NCI-H1105 (cell line): ENCODE measurements at regions not wholly inside any gene's neighbourhood (a gene's known extent, or its start where the extent isn't known, plus 50 kb on each side); places are given as distances from the start of the nearest gene placed in this dataset.

Source experiments
- DNase-seq: peaks from one replicate; lab custom pipeline; 2025; lab: John Stamatoyannopoulos, UW

DNA sequence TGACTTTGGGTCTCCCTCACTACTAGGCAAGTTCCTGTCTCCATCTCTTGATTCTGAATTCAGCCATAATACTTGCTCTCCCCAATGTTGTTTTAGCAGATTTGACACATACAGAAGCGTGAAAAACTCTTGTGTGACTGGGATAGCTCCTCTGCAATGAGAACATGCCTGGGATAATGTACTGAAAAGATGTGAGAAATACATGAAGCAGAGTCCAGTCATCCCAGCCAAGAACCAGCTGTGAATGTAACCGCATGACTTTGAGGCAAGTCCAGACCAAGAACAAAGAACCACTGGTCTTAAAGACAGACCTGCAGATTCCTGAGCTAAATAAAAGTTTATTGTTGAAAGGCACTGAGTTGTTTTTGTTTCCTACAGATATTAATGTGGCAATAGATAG lies 135.0 kb downstream of the NMUR2 start:
- no peak for DNase-seq

DNA sequence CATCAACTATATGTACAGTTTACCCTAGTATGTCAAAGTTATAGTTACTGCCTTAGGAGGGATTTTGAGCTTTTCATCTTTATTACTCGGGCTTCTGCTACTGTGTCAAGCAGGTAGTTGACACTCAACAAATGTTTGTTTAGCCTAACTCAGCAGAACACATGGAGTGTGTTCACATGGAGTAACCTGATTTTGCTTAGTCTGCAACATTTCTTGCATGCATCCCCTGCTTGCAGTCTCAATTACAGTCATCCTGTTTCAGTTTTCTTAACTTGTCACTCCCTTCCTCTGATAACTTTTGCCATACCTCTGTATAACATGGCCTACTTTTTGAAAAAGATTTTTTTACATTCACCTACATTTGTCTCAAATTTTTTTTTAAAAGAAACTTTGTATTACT lies 135.5 kb downstream of the NMUR2 start:
- no peak for DNase-seq

DNA sequence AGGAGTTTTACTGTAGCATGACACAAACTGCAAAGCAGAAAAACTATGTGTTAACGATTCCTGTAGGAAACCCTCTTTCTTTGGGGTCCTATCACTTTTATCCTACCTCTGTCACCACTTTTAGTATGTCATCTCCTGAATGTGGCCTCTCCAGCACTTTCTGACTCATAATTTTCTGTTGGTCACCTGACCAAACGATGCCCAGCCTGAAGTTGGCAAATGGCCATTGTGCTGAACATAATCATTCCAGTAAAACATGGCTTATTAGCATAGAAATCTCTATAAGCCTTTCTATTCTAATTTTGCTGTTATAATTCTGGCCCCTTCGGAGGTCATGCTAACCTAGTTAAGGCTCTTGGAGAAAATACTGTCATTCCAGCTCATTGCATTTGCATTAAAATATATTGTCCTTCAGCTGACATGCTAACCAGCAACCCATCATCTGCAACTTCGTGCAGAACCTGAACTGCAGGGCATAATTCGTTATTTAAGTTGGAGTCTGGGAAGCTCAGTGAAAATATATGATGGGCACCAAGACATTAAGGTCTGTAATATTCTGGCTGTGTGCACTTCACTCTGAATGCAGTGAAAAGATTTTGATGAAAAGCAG lies 140.3 kb downstream of the NMUR2 start:
- no peak for DNase-seq

DNA sequence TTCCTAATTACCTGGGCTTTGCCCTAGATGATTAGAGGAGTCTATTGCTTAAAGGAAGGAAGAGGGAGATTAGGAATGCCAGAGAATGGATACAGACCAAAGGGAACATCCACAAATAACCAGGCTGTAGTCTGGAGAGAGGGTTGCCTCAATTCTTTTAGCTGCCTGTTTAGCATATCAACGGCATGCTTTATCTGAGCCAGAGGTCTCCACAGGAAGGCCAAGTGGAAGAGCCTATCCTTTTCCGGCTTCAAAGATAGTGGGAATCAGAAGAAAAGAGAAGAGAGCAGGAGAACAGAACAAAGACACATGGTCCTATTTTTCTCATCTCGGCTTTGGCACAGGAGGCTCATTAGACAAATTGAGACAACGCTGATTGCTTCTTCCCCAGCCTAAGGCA lies 142.4 kb downstream of the NMUR2 start:
- DNase-seq: no peak

DNA sequence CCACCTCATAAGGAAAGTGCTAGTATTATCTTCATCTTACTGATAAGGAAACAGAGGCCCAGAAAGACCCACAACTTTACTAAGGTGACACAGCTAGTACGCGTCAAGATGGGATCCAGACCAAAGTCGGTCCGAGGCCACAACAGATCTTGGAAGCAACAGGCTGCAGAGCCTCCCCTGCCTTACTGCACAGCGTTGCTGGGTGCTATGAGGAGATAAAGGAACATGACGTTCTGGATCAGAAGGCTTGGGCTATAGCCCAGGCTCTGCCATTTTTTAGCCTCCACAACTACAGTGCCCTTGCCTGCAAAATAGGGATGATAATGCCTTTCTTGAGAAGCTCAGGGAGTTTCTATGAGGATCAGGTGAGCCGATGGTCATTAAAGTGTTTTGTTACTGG lies 144.1 kb downstream of the NMUR2 start:
- no peak for DNase-seq

DNA sequence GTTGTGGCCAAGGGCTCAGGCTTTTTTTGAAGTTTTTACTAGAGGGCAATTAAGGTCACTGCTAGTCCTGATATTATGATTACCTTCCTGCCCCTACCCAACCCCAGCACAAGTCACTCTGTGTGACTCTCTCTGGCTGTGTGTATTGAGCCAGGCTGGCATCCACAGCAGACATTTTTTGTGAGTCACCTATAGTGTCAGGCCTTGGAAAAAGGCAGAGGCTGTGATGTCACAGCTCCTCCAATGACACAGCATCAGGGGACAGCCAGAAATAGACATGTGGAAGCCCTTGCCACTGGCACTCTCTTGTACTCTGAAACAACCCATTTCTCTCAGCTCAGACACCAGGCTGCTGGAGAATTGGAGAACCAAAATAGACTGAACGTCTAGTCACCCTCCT lies 145.4 kb downstream of the NMUR2 start:
- DNase-seq: no peak

DNA sequence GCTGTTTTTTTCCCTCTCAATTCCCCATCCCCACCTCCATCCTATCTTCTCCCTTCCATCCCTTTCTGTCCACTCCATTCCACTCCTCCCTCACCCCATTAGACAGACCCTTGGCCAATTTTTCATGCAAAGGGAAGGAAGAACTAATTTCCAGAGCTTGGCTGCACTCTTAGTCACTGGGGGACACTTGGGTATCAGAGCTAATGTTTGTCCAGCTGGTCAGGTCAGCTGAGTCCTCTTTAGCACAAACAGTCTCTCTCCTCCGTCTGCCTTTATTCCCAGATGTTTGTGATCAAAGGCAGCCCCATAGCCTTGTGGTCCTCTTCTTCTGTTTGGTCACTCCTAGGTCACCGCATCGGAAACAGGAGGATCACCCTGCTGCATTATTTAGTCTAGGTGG lies 148.5 kb downstream of the NMUR2 start:
- no peak for DNase-seq

DNA sequence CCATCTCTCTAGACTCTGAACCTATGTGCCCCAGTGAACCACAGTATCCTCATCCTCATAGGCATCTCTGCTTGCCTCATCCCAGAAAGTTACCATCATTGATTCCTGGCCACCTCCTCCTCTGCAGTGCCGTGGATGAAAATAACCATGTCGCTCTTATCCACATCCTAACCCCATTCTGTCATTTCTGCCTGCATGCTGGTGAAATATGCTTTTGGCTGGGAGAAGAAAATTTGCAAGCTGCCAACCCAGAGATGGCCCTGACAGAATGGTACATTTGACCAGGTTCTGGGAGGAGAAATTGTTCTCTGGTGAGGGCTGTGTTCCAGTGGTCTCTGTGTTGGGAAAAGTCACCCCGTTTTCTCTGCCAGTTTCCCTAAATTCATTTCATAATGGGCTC lies 149.7 kb downstream of the NMUR2 start:
- DNase-seq: no peak

DNA sequence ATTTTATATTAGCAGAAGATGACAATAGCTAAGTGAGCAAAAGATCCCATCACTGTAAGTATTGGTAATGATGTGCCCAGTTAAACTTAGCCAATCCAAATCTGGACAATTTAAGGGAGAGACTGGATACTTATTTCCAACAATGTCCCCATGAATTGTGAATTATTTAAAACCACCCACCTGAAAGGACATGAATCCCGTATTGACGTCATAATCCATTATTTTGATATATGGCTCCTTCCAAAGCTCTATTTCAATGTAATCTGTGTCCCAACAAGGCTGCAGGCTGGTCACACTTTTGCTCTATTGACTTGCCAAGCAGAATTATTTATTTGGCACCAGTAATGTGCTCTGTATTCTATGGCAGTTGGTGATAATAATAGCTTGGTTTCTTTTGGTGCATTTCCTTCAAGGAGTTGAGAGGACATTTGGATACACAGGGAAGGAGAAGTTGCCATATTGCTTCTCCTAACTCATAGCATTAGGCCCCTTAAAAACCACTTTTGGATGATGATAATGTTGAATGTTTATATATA lies 157.2 kb downstream of the NMUR2 start:
- no peak for DNase-seq

DNA sequence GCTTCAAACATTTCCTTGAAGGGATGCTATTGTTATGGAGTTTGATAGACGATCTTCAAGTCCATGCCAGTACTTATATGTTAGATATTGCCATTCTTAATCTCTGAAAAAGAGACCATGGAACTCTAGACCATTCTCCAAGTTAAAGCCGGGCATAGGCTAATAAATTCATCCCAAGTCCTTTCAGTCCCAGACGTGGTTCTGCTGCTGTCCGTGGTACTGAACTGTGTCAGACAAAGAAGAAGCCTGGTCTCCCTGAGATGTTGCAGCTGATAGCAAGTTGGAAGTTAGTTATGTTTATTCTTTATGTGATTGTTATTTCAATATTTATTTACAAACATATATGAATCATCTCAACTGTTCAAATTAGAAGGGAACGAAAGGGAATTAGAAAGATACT lies 158.7 kb downstream of the NMUR2 start:
- DNase-seq: no peak

DNA sequence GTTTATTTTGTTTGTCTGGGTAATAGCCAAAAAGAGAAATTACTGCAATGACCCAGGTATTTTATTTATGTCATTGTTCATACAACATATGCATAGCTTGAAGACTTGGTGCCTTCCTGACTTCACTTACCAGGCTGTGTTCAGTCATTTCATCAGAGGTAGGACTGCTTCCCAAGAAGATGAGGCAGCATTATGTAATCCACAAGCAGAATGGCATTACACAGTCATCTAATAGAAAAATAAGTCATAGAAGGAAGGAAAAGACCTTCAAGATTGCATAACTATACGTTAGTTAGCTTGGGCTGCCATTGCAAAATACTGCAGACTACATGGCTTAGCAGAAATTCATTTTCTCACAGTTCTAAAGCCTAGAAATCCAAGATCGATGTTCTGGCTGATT lies 167.5 kb downstream of the NMUR2 start:
- DNase-seq: no peak

DNA sequence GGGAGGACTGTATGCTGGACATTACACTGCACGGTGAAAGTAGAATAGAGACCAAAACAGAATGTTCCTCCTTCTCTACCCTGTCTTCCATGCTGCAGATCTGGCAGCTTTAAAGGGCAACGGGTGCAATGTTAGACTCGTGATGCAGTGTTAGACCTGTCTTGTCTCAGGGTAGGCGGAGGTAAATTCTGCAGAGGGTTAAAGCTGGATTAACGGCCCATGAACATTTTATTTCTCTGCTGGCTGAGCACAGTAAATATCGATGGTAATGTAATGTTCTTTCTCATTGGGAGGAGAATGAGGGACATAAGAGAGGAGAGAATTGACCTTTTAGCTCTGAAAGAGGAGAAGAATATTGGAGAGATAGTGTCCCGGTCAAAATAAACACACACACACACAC lies 178.9 kb downstream of the NMUR2 start:
- no peak for DNase-seq

DNA sequence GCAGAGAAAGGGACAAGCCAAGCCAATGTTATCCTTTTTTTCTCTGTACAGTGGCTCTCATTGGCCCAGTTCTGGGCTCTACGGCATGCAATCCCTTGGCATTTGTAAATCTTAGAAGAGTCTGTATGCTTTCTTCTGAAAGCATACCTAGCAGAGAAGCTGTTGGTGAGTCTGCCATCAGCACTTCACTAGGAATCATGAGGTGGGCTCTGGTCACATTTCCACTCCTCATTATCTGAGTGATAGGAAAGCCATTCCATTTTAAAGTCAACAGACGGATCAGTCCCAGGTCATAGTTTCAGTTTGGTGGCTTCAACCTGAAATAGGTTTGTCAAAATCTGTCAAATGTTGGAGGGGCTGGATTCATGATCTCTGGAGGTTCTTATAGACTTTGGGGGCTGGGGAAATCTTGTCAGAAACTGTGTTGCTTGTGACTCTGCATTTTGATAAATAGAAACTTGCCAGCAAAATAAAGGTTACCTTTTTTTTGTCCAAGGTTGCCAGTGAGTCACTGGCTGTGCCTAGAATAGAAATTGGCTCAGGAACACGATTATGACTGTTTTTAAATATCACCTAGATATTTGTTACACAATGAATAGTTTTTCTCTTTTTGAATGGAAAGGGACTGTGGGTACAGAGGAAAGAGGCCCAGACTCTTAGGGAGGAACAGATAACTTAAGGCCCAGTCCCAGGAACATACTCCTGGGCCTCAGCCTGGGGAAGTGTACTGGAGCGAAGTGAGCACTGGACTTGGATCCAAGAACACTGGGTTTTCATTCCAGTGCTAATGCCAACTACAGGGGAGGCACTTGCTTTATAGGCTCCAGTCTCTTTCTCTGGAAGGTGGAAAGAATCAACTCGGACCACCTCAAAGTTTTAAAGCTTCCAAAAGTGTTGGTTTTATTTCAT lies 183.1 kb downstream of the NMUR2 start:
- DNase-seq: no peak

DNA sequence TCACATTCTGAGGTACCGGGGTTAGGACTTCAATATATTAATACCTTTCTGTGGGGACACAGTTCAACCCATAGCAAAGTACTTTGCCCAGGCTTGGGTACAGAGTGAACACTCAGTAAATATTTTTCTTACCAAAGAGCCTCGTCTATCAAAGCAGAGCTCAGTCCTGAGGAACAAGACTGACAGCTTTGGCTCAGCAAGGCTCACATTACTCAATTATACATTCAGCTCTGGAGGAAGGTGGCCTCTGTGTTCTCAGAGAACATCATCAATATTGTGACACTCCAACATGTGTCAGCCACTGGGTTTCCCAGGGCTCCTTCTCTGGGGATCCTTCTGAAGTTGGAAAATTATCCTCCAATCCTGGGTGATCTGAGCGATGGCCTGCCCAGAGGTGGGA lies 186.4 kb downstream of the NMUR2 start:
- no peak for DNase-seq

DNA sequence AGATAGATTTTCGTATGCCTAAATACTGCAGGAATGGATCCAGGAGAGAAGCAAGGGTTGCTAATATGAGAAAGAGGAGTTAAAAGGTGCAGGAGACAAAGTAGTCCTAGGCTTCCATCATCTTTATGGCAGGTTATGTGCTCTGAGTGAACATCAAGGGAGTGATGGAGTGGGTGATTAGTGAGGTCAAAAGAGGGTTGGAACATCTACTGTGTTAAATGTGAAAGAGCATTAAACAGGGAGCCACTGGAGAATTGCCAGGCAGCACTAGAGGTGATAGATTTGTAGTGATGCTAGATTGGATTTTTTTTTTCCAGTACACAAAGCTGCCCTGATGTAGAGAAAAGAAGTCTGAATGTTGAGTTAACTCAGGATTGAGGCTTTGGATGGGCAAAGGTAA lies 199.3 kb downstream of the NMUR2 start:
- no peak for DNase-seq

DNA sequence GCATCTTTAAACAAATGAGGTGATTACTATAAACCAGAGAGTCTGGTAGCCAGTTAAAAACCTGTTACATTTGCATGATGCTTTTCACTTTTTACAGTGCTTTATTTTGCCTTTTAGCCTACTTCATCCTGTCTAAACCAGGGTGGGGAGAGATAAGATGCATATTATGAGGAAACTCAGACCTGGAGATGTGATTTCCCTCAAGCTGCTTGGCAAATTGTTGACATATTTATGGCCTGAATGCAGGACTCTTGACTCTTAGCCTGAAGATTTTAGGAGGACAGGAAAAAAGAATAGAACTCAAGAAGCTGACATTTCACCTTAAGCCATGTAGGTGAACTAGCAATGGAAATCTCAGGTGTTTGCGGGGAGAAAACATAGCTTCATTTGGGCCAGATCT lies 202.8 kb downstream of the NMUR2 start:
- DNase-seq: no peak

DNA sequence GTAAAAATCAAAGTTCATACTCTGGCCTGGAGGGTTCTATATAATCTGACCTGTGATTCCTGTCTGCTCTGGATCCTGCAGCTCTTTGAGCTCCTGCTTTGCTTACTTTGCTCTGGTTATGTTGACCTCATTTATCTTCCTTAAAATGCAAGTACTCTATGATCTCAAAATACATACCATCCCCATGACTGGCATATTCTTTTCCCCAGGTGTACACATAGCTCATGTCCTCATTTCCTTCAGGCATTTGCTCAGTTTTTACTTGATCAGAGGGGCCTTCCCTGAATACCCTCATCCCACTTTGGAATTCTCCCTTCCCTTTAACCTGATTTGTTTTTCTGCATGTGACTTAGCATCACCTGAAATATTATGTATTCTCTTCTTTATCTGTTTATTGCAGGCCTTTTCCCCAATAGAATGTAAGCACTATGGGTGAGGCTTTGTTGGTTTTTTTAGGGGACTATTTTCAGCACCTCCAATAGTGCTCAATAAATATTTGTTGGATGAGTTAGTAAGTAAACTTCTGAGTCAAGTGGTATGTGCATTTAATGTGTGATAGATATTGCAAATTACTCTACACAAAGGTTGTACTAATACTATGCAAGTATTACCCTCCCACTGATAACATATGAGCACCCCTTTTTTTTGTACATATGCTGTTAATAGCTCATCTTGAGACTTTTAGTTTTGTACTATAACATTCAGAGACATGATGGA lies 211.5 kb downstream of the NMUR2 start:
- DNase-seq: no peak

DNA sequence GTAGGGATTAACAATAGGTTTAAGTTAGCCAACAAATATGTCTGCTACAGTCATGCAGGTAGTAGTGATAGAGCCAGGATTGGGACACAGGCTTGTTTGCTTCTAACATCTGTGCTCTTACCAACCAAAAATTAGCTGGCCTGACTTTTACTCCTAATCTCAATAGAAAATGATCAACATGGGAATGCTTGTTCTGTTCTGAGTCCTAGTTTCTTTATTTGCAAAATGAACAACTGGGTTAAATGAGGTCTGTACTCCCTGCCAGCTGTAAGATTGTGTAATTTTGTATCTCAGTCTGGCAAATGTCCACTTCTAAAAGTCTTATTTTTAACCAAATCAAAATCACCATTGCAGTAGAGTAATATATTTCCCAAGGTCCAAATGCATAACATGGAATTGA lies 216.8 kb downstream of the NMUR2 start:
- no peak for DNase-seq

DNA sequence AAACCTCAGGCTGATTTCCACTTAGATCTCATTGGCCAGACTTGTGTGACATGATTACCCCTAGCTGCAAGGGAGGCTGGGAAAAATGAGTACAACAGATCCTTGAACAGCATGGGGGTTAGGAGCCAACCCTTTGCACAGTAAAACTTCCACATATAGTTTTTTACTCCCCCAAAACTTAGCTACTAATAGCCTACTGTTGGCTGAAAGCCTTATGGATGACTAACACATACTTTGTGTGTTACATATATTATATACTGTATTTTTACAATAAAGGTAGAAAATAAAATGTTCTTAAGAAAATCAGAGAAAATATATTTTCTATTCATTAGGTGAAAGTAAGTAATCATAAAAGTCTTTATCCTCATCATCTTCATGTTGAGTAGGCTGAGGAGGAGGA lies 217.4 kb downstream of the NMUR2 start:
- DNase-seq: no peak

DNA sequence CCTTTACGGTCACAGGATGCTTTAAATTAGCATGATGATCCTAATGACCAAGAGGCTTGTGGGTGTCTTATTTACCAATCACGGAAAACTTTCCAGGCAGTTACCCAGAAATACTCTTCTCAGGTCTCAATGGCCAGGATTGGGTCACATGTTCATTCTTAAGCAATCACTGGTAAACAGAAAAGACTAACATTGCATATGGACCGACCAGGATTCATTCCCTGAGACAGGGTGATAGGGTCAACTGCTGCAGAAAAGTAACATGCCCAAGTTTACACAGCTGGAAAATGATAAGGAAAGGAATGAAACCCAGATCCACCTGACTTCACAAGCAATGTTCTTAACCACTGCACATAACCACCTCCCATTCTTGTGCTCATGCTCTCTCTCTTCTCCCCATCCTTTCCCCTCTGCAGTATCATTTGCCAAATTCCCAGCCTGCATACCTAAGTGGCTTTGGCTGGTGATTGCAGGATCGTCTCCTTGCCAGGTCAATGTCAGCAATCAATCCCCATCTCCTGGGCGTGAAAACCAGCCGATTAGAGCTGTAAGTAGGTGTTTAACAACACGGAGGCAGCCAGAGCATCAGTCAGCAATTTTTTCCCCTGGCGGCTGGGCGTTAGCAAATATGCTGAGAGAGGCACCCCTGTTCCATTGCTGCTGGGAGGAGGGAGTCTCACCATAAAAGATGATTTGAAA lies 219.4 kb downstream of the NMUR2 start:
- DNase-seq: no peak

DNA sequence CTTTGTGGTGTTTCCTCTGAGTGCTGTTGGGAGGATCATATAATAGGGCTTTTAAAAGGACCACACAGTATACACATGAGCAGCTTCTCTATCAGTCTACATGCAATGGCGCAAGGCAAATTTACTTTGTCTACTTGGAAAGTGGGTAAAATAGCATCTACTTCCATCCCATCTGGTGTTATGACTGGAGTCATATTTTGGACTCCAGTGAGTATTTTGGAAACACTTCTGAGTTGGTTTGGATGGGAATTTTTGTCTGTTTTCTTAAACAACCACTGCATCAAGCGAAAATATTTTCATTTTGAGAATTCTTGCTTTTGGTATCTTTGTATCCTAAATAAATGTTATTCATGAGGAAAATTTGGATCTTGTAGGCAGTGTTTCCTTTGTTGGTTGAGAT lies 220.8 kb downstream of the NMUR2 start:
- DNase-seq: no peak

DNA sequence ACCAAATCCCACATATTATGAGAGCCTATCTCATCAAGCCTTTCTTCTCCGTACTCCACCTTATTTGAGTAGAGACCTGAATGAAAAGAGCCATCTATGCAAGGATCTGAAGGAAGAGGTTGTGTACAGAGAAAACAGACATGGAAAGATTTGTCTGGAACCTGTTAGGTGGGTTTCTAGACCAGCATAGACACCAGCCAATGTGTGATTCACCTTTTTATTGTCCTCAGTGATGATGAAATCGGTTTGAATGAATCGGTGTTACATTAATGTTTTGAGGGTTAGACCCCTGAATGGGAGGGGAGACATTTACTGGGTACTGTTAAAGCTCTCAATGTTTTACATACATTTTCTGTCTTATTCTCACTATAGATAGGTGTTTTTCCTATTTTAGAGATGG lies 223.6 kb downstream of the NMUR2 start:
- no peak for DNase-seq
